Activated gamma-delta T cell treated with anti-CD3 and anti-CD28 coated beads, Interleukin-2, amount 50 U/mL, for 16 hours (primary cell): ENCODE measurements at regions not wholly inside any gene's neighbourhood (a gene's known extent, or its start where the extent isn't known, plus 50 kb on each side); places are given as distances from the start of the nearest gene placed in this dataset.

Experiments used
- DNase-seq: peaks from one replicate; pipeline ENCODE4 v3.0.0-alpha.2; 2020; ENCODE audit warnings: low read depth

- no peak for DNase-seq
Measured at GRCh38 chr1:36542024-36542961, 59.6 kb upstream of the CSF3R start.

- DNase-seq, result no peak
Measured at GRCh38 chr1:36540056-36540455, 57.3 kb upstream of the CSF3R start.

GRCh38 chr1:36539526-36539925 is 56.8 kb upstream of the CSF3R start:
- DNase-seq, result no peak

- DNase-seq, result no peak
Measured at GRCh38 chr1:36537991-36538390, 55.3 kb upstream of the CSF3R start.

GRCh38 chr1:36537190-36537768 is 54.6 kb upstream of the CSF3R start:
- DNase-seq, result no peak

GRCh38 chr1:36536727-36537126 is 54.0 kb upstream of the CSF3R start:
- DNase-seq, result no peak

GRCh38 chr1:36534711-36535412 is 52.1 kb upstream of the CSF3R start:
- no peak for DNase-seq

GRCh38 chr1:36533897-36534296 is 51.2 kb upstream of the CSF3R start:
- no peak for DNase-seq

- DNase-seq, result no peak
Measured at GRCh38 chr1:36532810-36533401, 50.2 kb upstream of the CSF3R start.
